H1 (cell line): ENCODE measurements at regions not wholly inside any gene's neighbourhood (a gene's known extent, or its start where the extent isn't known, plus 50 kb on each side); places are given as distances from the start of the nearest gene placed in this dataset.

ENCODE experiments used
- CTCF ChIA-PET: fragments of 300-600 bp; sonication (Branson Sonifier 250); formaldehyde crosslinking; loops from one replicate; lab custom pipeline; 2021; ENCODE audit not compliant: partially characterized antibody; lab: Charles Lee
- POLR2A ChIA-PET: fragments of 300-600 bp; sonication (Branson Sonifier 250); formaldehyde crosslinking; loops from one replicate; lab custom pipeline; 2021; ENCODE audit warnings: inconsistent platforms; ENCODE audit not compliant: partially characterized antibody; lab: Charles Lee
- DNase-seq, 2 experiments: peaks; one replicate each; pipeline versions ENCODE4 v3.0.0 to v3.0.0-alpha.2; 2010 to 2022; ENCODE audit warnings: low spot score in 2 of 2, low read depth in 1 of 2, mixed read lengths in 1 of 2
- FAIRE-seq: peaks from 2 replicates; lab custom pipeline; 2011; peaks lifted over from hg19 to GRCh38; lab: Jason Lieb, UNC
- H2AFZ ChIP-seq: 2 replicates; pipeline ENCODE4 v1.8.1; 2012; ENCODE audit warnings: low read length, inconsistent platforms
- H2AK5ac ChIP-seq: 2 replicates; pipeline ENCODE4 v1.6.1; 2013; ENCODE audit warnings: low read depth, low read length
- H2BK120ac ChIP-seq: replicated peaks from 2 replicates; pipeline ENCODE3; 2013; ENCODE audit warnings: low read depth, low read length, inconsistent platforms
- H2BK12ac ChIP-seq: 2 replicates; pipeline ENCODE4 v1.6.1; 2013; ENCODE audit warnings: low read depth, low read length
- H2BK15ac ChIP-seq: 2 replicates; pipeline ENCODE4 v1.6.1; 2013; ENCODE audit warnings: low read length
- H2BK20ac ChIP-seq: 2 replicates; pipeline ENCODE4 v1.6.1; 2013; ENCODE audit warnings: low read length
- H2BK5ac ChIP-seq: 2 replicates; pipeline ENCODE4 v1.6.1; 2013; ENCODE audit warnings: low read depth, low read length
- H3K14ac ChIP-seq: 2 replicates; pipeline ENCODE4 v1.6.1; 2013; ENCODE audit warnings: inconsistent platforms; ENCODE audit not compliant: insufficient read length
- H3K18ac ChIP-seq: 2 replicates; pipeline ENCODE4 v1.6.1; 2013; ENCODE audit warnings: low read length; ENCODE audit errors: extremely low read depth
- H3K23ac ChIP-seq: 2 replicates; pipeline ENCODE4 v1.6.1; 2013; ENCODE audit warnings: inconsistent platforms; ENCODE audit not compliant: insufficient read length
- H3K23me2 ChIP-seq: 2 replicates; pipeline ENCODE4 v1.6.1; 2013; ENCODE audit warnings: low read depth, low read length
- H3K27ac ChIP-seq: 2 replicates; pipeline ENCODE4 v1.6.1; 2011; ENCODE audit warnings: low read depth, low read length, inconsistent platforms
- H3K27me3 ChIP-seq, 4 experiments: replicated peaks in 1 of 4; 1 replicate in 1 of 4; 2 replicates in 3 of 4; pipeline versions ENCODE4 v1.6.1 to v1.8.1; 2011 to 2013; ENCODE audit warnings: low read length in 3 of 4, mild to moderate bottlenecking in 3 of 4, inconsistent platforms in 2 of 4, mixed read lengths in 2 of 4, moderate library complexity in 1 of 4; ENCODE audit not compliant: control insufficient read depth in 3 of 4, insufficient read depth in 3 of 4; ENCODE audit errors: extremely low read depth in 1 of 4
- H3K36me3 ChIP-seq, 4 experiments: 2 replicates each; pipeline versions ENCODE4 v1.6.1 to v1.8.1; 2011 to 2013; ENCODE audit warnings: mild to moderate bottlenecking in 4 of 4, low read length in 3 of 4, moderate library complexity in 2 of 4, control low read depth in 1 of 4, inconsistent platforms in 1 of 4; ENCODE audit not compliant: insufficient read depth in 4 of 4, control insufficient read depth in 2 of 4
- H3K4ac ChIP-seq: replicated peaks from 2 replicates; pipeline ENCODE3; 2013; ENCODE audit warnings: low read length, low read depth, mixed read lengths, inconsistent platforms; ENCODE audit not compliant: insufficient read length
- H3K4me1 ChIP-seq, 4 experiments: replicated peaks in 1 of 4; 1 replicate in 1 of 4; 2 replicates in 3 of 4; pipeline versions ENCODE4 v1.6.1 to v1.8.1; 2011 to 2013; ENCODE audit warnings: low read length in 3 of 4, inconsistent platforms in 2 of 4, mixed read lengths in 1 of 4; ENCODE audit not compliant: insufficient read depth in 4 of 4, control insufficient read depth in 3 of 4
- H3K4me2 ChIP-seq, 2 experiments: 2 replicates each; pipeline versions ENCODE4 v1.6.1 to v1.8.1; 2011 to 2013; ENCODE audit warnings: low read depth in 2 of 2, low read length in 2 of 2, control low read depth in 1 of 2, inconsistent platforms in 1 of 2, mild to moderate bottlenecking in 1 of 2; ENCODE audit not compliant: insufficient read depth in 1 of 2
- H3K4me3 ChIP-seq, 4 experiments: fragments of 200-600, 300-600 bp in 1 of 4; sonication (generic), shearing (Covaris generic), sonication (Bioruptor Twin) in 1 of 4; 2 replicates each; pipeline versions ENCODE4 v1.5.1 to v1.8.1; 2011 to 2016; ENCODE audit warnings: low read length in 4 of 4, low read depth in 3 of 4, control low read depth in 2 of 4, inconsistent platforms in 2 of 4, mild to moderate bottlenecking in 2 of 4, mixed read lengths in 1 of 4, moderate library complexity in 1 of 4; ENCODE audit not compliant: insufficient read depth in 2 of 4; ENCODE audit errors: extremely low read depth in 1 of 4
- H3K56ac ChIP-seq: replicated peaks from 2 replicates; pipeline ENCODE3; 2013; ENCODE audit warnings: low read depth, mild to moderate bottlenecking, mixed read lengths, low read length, inconsistent platforms; ENCODE audit not compliant: insufficient read length
- H3K79me1 ChIP-seq: 2 replicates; pipeline ENCODE4 v1.6.1; 2013; ENCODE audit warnings: low read depth, low read length, control low read depth
- H3K79me2 ChIP-seq, 2 experiments: 2 replicates each; pipeline versions ENCODE4 v1.6.1 to v1.8.1; 2012 to 2013; ENCODE audit warnings: low read length in 2 of 2, mild to moderate bottlenecking in 2 of 2, inconsistent platforms in 1 of 2; ENCODE audit not compliant: insufficient read depth in 2 of 2, control insufficient read depth in 1 of 2
- H3K9ac ChIP-seq, 4 experiments: replicated peaks in 1 of 4; 1 replicate in 1 of 4; 2 replicates in 3 of 4; pipeline versions ENCODE4 v1.6.1 to v1.8.1; 2011 to 2013; ENCODE audit warnings: low read depth in 3 of 4, low read length in 3 of 4, control low read depth in 2 of 4, mild to moderate bottlenecking in 2 of 4, moderate library complexity in 2 of 4, inconsistent platforms in 1 of 4; ENCODE audit errors: extremely low read depth in 1 of 4
- H3K9me3 ChIP-seq, 2 experiments: 2 replicates each; pipeline versions ENCODE4 v1.6.1 to v1.8.1; 2012 to 2013; ENCODE audit warnings: mild to moderate bottlenecking in 2 of 2, moderate library complexity in 2 of 2, control low read depth in 1 of 2, inconsistent platforms in 1 of 2, low read depth in 1 of 2, low read length in 1 of 2, mixed read lengths in 1 of 2; ENCODE audit not compliant: insufficient read depth in 2 of 2
- H4K20me1 ChIP-seq, 2 experiments: replicated peaks in 1 of 2; 2 replicates each; pipeline versions ENCODE3 to v1.8.1; 2011 to 2013; ENCODE audit warnings: inconsistent platforms in 2 of 2, low read length in 2 of 2, mild to moderate bottlenecking in 1 of 2; ENCODE audit not compliant: insufficient read depth in 2 of 2, control insufficient read depth in 1 of 2
- H4K5ac ChIP-seq: 2 replicates; pipeline ENCODE4 v1.6.1; 2013; ENCODE audit warnings: low read length, low read depth, mixed read lengths, inconsistent platforms; ENCODE audit not compliant: insufficient read length
- H4K8ac ChIP-seq: 2 replicates; pipeline ENCODE4 v1.8.0; 2013; ENCODE audit warnings: mild to moderate bottlenecking, moderate library complexity, low read length, inconsistent platforms; ENCODE audit not compliant: insufficient read depth; ENCODE audit errors: extremely low read depth
- H4K91ac ChIP-seq: replicated peaks from 2 replicates; pipeline ENCODE3; 2013; ENCODE audit warnings: low read length, mixed read lengths, inconsistent platforms; ENCODE audit not compliant: insufficient read length
- BCL11A ChIP-seq, 2 experiments: IDR thresholded peaks; one replicate each; pipeline ENCODE4 v1.6.1; 2011; ENCODE audit warnings: low read depth in 2 of 2, low read length in 2 of 2, mild to moderate bottlenecking in 2 of 2
- GTF2F1 ChIP-seq: IDR thresholded peaks from 2 replicates; pipeline ENCODE4 v1.6.1; 2012; ENCODE audit warnings: low read depth, low read length, improper control_type of control experiment, borderline replicate concordance
- KDM5A ChIP-seq: fragments of 200-600 bp; IDR thresholded peaks from 2 replicates; pipeline ENCODE4 v1.7.1; 2012; ENCODE audit warnings: mild to moderate bottlenecking, low read length, inconsistent platforms, mixed read lengths
- SAP30 ChIP-seq: fragments of 300-600 bp; sonication (generic); IDR thresholded peaks from 2 replicates; pipeline ENCODE4 v1.7.1; 2012; ENCODE audit warnings: low read length, moderate library complexity, mild to moderate bottlenecking, inconsistent platforms; ENCODE audit not compliant: insufficient read depth, insufficient replicate concordance
- WGBS, 2 experiments: shearing (Covaris generic) in 1 of 2; methylation state at CpG; one replicate each; pipeline versions ENCODE4 v1.1.6 to v1.1.7; 2013 to 2015; ENCODE audit warnings: low lambda C conversion rate in 2 of 2, mixed read lengths in 2 of 2, inconsistent platforms in 1 of 2, low coverage in 1 of 2, missing lambda C conversion rate in 1 of 2; ENCODE audit not compliant: insufficient replicate concordance in 2 of 2, insufficient coverage in 1 of 2, insufficient read length in 1 of 2; ENCODE audit errors: extremely low coverage in 1 of 2, missing lambda C conversion rate in 1 of 2; 5-methylcytosine and 5-hydroxymethylcytosine counted together
- TF ChIP-seq, protein P1 (sequence below): IDR thresholded peaks from 2 replicates; pipeline ENCODE4 v1.6.1; 2012; ENCODE audit warnings: inconsistent platforms

DNA sequence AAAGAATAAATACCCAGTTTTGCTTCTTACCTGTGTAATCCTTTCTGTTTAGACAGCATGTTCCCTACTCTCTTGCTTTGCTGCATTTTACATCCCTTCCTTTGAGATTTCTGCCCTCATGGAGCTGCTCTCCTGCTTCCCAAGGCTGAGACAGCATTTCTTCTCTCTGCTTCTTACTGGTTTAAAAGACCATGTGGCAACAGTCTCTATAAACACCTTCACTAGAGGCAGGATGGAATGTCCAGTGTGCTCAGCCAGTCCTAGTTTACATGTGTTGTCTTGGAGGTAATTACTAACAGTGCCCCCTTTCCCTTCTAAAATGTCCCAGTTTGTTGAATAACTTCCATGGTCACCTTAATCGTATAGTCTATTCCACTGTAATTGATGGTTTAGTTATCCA is 262.3 kb downstream of the CNTN3 start:
- Histone ChIP-seq H3K9me3 (no peaks in the 10 kb centered on the region), H4K91ac (no peak overlapping the region), H4K8ac (no peak overlapping the region), H2BK12ac (no peak overlapping the region), H2AFZ (no peak overlapping the region), H3K56ac (no peak overlapping the region), H3K23ac (no peak overlapping the region), H3K79me2 (no peaks in the 10 kb centered on the region), H2BK15ac (no peak overlapping the region), H2AK5ac (no peak overlapping the region), H2BK5ac (no peak overlapping the region), H3K9ac (no peak overlapping the region), H2BK120ac (no peak overlapping the region), H3K79me1 (no peaks in the 10 kb centered on the region), H2BK20ac (no peak overlapping the region), H3K36me3 (no peaks in the 10 kb centered on the region), H3K4me3 (no peak overlapping the region), H4K20me1 (no peaks in the 10 kb centered on the region), H3K27me3 (no peaks in the 10 kb centered on the region), H3K23me2 (no peaks in the 10 kb centered on the region), H3K4ac (no peak overlapping the region), H3K4me2 (no peak overlapping the region), H3K18ac (no peak overlapping the region), H3K4me1 (no peaks in the 10 kb centered on the region), H4K5ac (no peak overlapping the region), H3K27ac (no peak overlapping the region), H3K14ac (no peak overlapping the region)
- no peak for FAIRE-seq
- DNase-seq, result no peak
- 95% methylated on average over 1 of the region's 1 CpG; no CpG with 5 or more reads in 1 of the 2 experiments for WGBS, 2 experiments
- TF ChIP-seq KDM5A (no peak), SAP30 (no peak), GTF2F1 (no peak), BCL11A (IDR thresholded peaks at IDR 0.05; ENCODE audit: low read depth in 2 of 2, low read length in 2 of 2) (no peak)
- TF ChIP-seq, protein P1, sequence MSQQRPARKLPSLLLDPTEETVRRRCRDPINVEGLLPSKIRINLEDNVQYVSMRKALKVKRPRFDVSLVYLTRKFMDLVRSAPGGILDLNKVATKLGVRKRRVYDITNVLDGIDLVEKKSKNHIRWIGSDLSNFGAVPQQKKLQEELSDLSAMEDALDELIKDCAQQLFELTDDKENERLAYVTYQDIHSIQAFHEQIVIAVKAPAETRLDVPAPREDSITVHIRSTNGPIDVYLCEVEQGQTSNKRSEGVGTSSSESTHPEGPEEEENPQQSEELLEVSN, result no peak
- POLR2A ChIA-PET, result no interaction called here
- CTCF ChIA-PET, result interaction anchor here (0.6 to 2.0 kb wide), 4 partner anchors 10 to 318 kb away, joined by 3 to 5 read pairs (median 4); no protein-coding TSS in a partner anchor
